Pancreas (tissue), 10 donors: ENCODE measurements at regions not wholly inside any gene's neighbourhood (a gene's known extent, or its start where the extent isn't known, plus 50 kb on each side); places are given as distances from the start of the nearest gene placed in this dataset.

Experiments used
- ATAC-seq, 4 donors: fragments of 200-7000 bp; cut with Tn5 transposase; one replicate each; pipeline versions ENCODE4 v1.8.0 to v1.9.1; 2020; ENCODE audit warnings: mild to moderate bottlenecking in 4 of 4, moderate library complexity in 4 of 4
- DNase-seq, 6 donors: peaks; one replicate each; pipeline ENCODE4 v3.0.0-alpha.2; 2020
- FAIRE-seq: peaks from 2 replicates; lab custom pipeline; 2012; peaks lifted over from hg19 to GRCh38; lab: Jason Lieb, UNC
- H3K27ac ChIP-seq, 4 donors: fragments of 200-600 bp; sonication (generic); 1 replicate in 3 of 4; 2 replicates in 1 of 4; pipeline versions ENCODE4 v1.5.0 to v1.8.0; 2020
- H3K27me3 ChIP-seq, 4 donors: fragments of 200-600 bp; one replicate each; pipeline ENCODE4 v1.8.0; 2021
- H3K36me3 ChIP-seq, 3 donors: fragments of 200-600 bp; sonication (generic) in 1 of 3; one replicate each; pipeline versions ENCODE4 v1.5.0 to v1.8.0; 2020 to 2021
- H3K4me1 ChIP-seq, 3 donors: fragments of 200-600 bp; one replicate each; pipeline ENCODE4 v1.8.0; 2021
- H3K4me3 ChIP-seq, 4 donors: fragments of 200-600 bp; sonication (generic) in 2 of 4; one replicate each; pipeline versions ENCODE4 v1.5.0 to v1.8.0; 2020 to 2021
- H3K9me3 ChIP-seq, 4 donors: fragments of 200-600 bp; one replicate each; pipeline ENCODE4 v1.8.0; 2021
- CTCF ChIP-seq, 4 donors: fragments of 200-600 bp; sonication (generic) in 3 of 4; IDR thresholded peaks; one replicate each; pipeline versions ENCODE4 v1.5.0 to v1.8.0; 2021; ENCODE audit warnings: antibody characterized with exemption in 4 of 4
- WGBS, 2 donors: extraction: QIAGEN DNeasy Blood & Tissue Kit; methylation state at CpG; one replicate each; pipeline ENCODE4 v1.1.7; 2013; 5-methylcytosine and 5-hydroxymethylcytosine counted together
- intact Hi-C, 3 donors: fragments of 100-400 bp; cut with DNase I; formaldehyde crosslinking; loops; one replicate each; pipeline versions ENCODE4 v1.11.1 to v1.14.2; 2022
- donor health status: healthy with polysubstance abuse.
- donor health status: DM: no; HTN: no; CAD: no; lungs with moderate emphysema.
- donor health status: DM: no; HTN: no; CAD: no.
- donor health status: control.
- donor health status: control.
- donor health status: Bipolar disorder and iron deficiency.
- donor health status: DM: yes; HTN: yes; CAD: no.
- donor health status: DM: no; HTN: no; CAD: no.
- donor health status: DM: no; HTN: no; CAD: no.
- donor health status: DM: yes; HTN: yes; CAD: no.

GRCh38 chrX:122245175-122245574 is 938.9 kb upstream of the GRIA3 start:
- no peak for TF ChIP-seq CTCF (IDR thresholded peaks at IDR 0.05)
- H3K36me3 ChIP-seq: no peaks in the 10 kb centered on the region
- no peak for DNase-seq
- H3K9me3 ChIP-seq: no peaks in the 10 kb centered on the region
- no peak for FAIRE-seq
- no peak overlapping the region for H3K4me3 ChIP-seq
- no peak for ATAC-seq
- intact Hi-C loops: no loop called here
- no peaks in the 10 kb centered on the region for H3K27me3 ChIP-seq
- no peaks in the 10 kb centered on the region for H3K4me1 ChIP-seq
- H3K27ac ChIP-seq: no peak overlapping the region

- ATAC-seq (no peak), FAIRE-seq (no peak), DNase-seq (no peak)
- no peaks in the 10 kb centered on the region for H3K27me3 ChIP-seq
- TF ChIP-seq CTCF (IDR thresholded peaks at IDR 0.05): no peak
- no peaks in the 10 kb centered on the region for H3K4me1 ChIP-seq
- intact Hi-C loops: no loop called here
- H3K4me3 ChIP-seq: no peak overlapping the region
- no peaks in the 10 kb centered on the region for H3K9me3 ChIP-seq
- 36 to 44% methylated on average over 2 of the region's 2 CpGs for WGBS, 2 donors
- no peak overlapping the region for H3K27ac ChIP-seq
- H3K36me3 ChIP-seq: no peaks in the 10 kb centered on the region
Observed at GRCh38 chrX:122245943-122246342, 938.1 kb upstream of the GRIA3 start.

- TF ChIP-seq CTCF (IDR thresholded peaks at IDR 0.05): no peak
- WGBS, 2 donors: 46 to 56% methylated on average over 3 of the region's 3 CpGs
- FAIRE-seq (no peak), DNase-seq (no peak), ATAC-seq (no peak)
- Histone ChIP-seq H3K4me1 (no peaks in the 10 kb centered on the region), H3K36me3 (no peaks in the 10 kb centered on the region), H3K4me3 (no peak overlapping the region), H3K27me3 (no peaks in the 10 kb centered on the region), H3K27ac (no peak overlapping the region), H3K9me3 (no peaks in the 10 kb centered on the region)
- intact Hi-C loops: no loop called here
Observed at GRCh38 chrX:122246937-122247336, 937.1 kb upstream of the GRIA3 start.

GRCh38 chrX:122248681-122249080 is 935.4 kb upstream of the GRIA3 start:
- no peak for FAIRE-seq
- TF ChIP-seq CTCF (IDR thresholded peaks at IDR 0.05): no peak
- Histone ChIP-seq H3K27ac (no peak overlapping the region), H3K4me3 (no peak overlapping the region), H3K4me1 (no peaks in the 10 kb centered on the region), H3K36me3 (no peaks in the 10 kb centered on the region), H3K9me3 (peaks cover 0 to 2% (median 0%) of the 10 kb centered on the region in 4 donors), H3K27me3 (no peaks in the 10 kb centered on the region)
- DNase-seq: no peak
- no peak for ATAC-seq
- intact Hi-C loops: no loop called here

- no peak for TF ChIP-seq CTCF (IDR thresholded peaks at IDR 0.05)
- intact Hi-C loops: no loop called here
- Histone ChIP-seq H3K4me1 (no peaks in the 10 kb centered on the region), H3K27me3 (no peaks in the 10 kb centered on the region), H3K4me3 (no peak overlapping the region), H3K36me3 (no peaks in the 10 kb centered on the region), H3K9me3 (peaks cover 0 to 3% (median 0%) of the 10 kb centered on the region in 4 donors), H3K27ac (no peak overlapping the region)
- FAIRE-seq (no peak), ATAC-seq (no peak), DNase-seq (no peak)
- WGBS, 2 donors: 61 to 66% methylated on average over 5 of the region's 5 CpGs
Observed at GRCh38 chrX:122252454-122252853, 931.6 kb upstream of the GRIA3 start.
